Prostate gland (tissue), 2 donors: ENCODE measurements at regions not wholly inside any gene's neighbourhood (a gene's known extent, or its start where the extent isn't known, plus 50 kb on each side); places are given as distances from the start of the nearest gene placed in this dataset.

Source experiments
- DNase-seq: peaks from one replicate; pipeline ENCODE4 v3.0.0-alpha.2; 2019; ENCODE audit warnings: low spot score
- H3K27ac ChIP-seq, 2 donors: fragments of 200-600 bp; sonication (generic); 2 replicates each; pipeline ENCODE4 v1.5.1; 2017 to 2019
- H3K27me3 ChIP-seq: fragments of 200-600 bp; sonication (generic); replicated peaks from 2 replicates; pipeline ENCODE4 v1.5.1; 2019; ENCODE audit not compliant: insufficient read depth
- H3K36me3 ChIP-seq, 2 donors: fragments of 200-600 bp; sonication (generic); 1 replicate in 1 of 2; 2 replicates in 1 of 2; pipeline versions ENCODE4 v1.5.1 to v1.8.1; 2017 to 2019
- H3K4me1 ChIP-seq: fragments of 200-600 bp; sonication (generic); replicated peaks from 2 replicates; pipeline ENCODE4 v1.5.1; 2019
- H3K4me3 ChIP-seq, 2 donors: fragments of 200-600 bp; sonication (generic); 2 replicates each; pipeline ENCODE4 v1.5.1; 2017 to 2019
- H3K9me3 ChIP-seq: fragments of 200-600 bp; sonication (generic); 2 replicates; pipeline ENCODE4 v1.5.1; 2017
- POLR2A ChIP-seq: fragments of 450-650 bp; IDR thresholded peaks from one replicate; pipeline ENCODE4 v1.6.1; 2016; ENCODE audit warnings: antibody characterized with exemption, mild to moderate bottlenecking
- POLR2AphosphoS5 ChIP-seq: sonication (generic); formaldehyde crosslinking; IDR thresholded peaks from one replicate; pipeline ENCODE4 v1.6.1; 2017; ENCODE audit warnings: antibody characterized with exemption
- WGBS: methylation state at CpG from one replicate; pipeline ENCODE4 v1.1.5; 2018; 5-methylcytosine and 5-hydroxymethylcytosine counted together
- intact Hi-C: fragments of 100-400 bp; cut with DNase I; formaldehyde crosslinking; loops from one replicate; pipeline ENCODE4 v1.14.2; 2022
- TF ChIP-seq, protein P1 (sequence below), 4 experiments: fragments of 200-600 bp in 2 of 4; fragments of 450-650 bp in 2 of 4; sonication (generic) in 2 of 4; IDR thresholded peaks; 1 replicate in 3 of 4; 2 replicates in 1 of 4; pipeline ENCODE4 v1.5.1; 2016 to 2019; ENCODE audit warnings: antibody characterized with exemption in 4 of 4, mild to moderate bottlenecking in 2 of 4, moderate library complexity in 2 of 4

GRCh38 chr1:194331758-194332157, 1145.3 kb upstream of the B3GALT2 start:
- Histone ChIP-seq H3K27ac (no peak overlapping the region), H3K4me3 (no peak overlapping the region), H3K9me3 (no peaks in the 10 kb centered on the region), H3K36me3 (no peaks in the 10 kb centered on the region), H3K27me3 (no peaks in the 10 kb centered on the region), H3K4me1 (no peaks in the 10 kb centered on the region)
- WGBS = 90% methylated on average over 2 of the region's 2 CpGs
- no peak for TF ChIP-seq POLR2AphosphoS5
- TF ChIP-seq POLR2A = no peak
- TF ChIP-seq, protein P1, sequence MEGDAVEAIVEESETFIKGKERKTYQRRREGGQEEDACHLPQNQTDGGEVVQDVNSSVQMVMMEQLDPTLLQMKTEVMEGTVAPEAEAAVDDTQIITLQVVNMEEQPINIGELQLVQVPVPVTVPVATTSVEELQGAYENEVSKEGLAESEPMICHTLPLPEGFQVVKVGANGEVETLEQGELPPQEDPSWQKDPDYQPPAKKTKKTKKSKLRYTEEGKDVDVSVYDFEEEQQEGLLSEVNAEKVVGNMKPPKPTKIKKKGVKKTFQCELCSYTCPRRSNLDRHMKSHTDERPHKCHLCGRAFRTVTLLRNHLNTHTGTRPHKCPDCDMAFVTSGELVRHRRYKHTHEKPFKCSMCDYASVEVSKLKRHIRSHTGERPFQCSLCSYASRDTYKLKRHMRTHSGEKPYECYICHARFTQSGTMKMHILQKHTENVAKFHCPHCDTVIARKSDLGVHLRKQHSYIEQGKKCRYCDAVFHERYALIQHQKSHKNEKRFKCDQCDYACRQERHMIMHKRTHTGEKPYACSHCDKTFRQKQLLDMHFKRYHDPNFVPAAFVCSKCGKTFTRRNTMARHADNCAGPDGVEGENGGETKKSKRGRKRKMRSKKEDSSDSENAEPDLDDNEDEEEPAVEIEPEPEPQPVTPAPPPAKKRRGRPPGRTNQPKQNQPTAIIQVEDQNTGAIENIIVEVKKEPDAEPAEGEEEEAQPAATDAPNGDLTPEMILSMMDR (IDR thresholded peaks at IDR 0.05) = no peak
- no peak for DNase-seq
- intact Hi-C loops = no loop called here

DNA sequence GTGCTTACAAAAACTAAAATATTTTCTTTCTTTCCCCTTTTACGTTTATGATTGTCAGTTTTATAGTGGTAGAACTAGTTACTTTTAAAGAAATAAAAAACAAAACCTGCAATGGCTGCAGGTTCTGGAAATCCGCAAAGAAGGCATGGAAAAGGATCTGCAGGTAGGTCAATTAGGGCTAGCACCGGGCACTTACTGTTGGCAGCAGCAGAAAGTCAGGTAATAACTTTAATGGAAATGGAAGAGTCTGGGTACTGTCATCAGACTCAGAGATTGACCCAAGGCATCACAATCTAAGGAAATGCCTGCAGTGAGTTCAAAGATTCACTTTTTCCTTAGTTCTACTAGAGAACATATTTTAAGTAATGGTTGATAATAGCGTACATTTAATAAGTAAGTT, 1136.3 kb upstream of the B3GALT2 start:
- intact Hi-C loops = no loop called here
- no peak for DNase-seq
- WGBS = 70% methylated on average over 4 of the region's 4 CpGs

GRCh38 chr1:194318790-194319280, 1132.4 kb upstream of the B3GALT2 start:
- intact Hi-C loops = no loop called here
- no peak for DNase-seq
- no peaks in the 10 kb centered on the region for H3K36me3 ChIP-seq
- H3K4me1 ChIP-seq = no peaks in the 10 kb centered on the region
- 10% methylated on average over 1 of the region's 1 CpG for WGBS
- TF ChIP-seq POLR2AphosphoS5 (no peak), POLR2A (no peak)
- TF ChIP-seq, protein P1 (IDR thresholded peaks at IDR 0.05) = no peak
- H3K27ac ChIP-seq = no peak overlapping the region
- no peaks in the 10 kb centered on the region for H3K9me3 ChIP-seq
- no peak overlapping the region for H3K4me3 ChIP-seq
- H3K27me3 ChIP-seq = no peaks in the 10 kb centered on the region

More for the DNA sequence above, 1136.3 kb upstream of the B3GALT2 start:
- Histone ChIP-seq H3K9me3 (no peaks in the 10 kb centered on the region), H3K27ac (no peak overlapping the region), H3K4me3 (no peak overlapping the region), H3K27me3 (no peaks in the 10 kb centered on the region), H3K36me3 (no peaks in the 10 kb centered on the region), H3K4me1 (no peaks in the 10 kb centered on the region)
- TF ChIP-seq POLR2AphosphoS5 = no peak
- TF ChIP-seq, protein P1 (IDR thresholded peaks at IDR 0.05) = no peak
- no peak for TF ChIP-seq POLR2A

GRCh38 chr1:194309697-194310096, 1123.3 kb upstream of the B3GALT2 start:
- WGBS = 83% methylated on average over 2 of the region's 2 CpGs
- Histone ChIP-seq H3K27me3 (no peaks in the 10 kb centered on the region), H3K4me1 (no peaks in the 10 kb centered on the region), H3K27ac (no peak overlapping the region), H3K9me3 (no peaks in the 10 kb centered on the region), H3K36me3 (no peaks in the 10 kb centered on the region), H3K4me3 (no peak overlapping the region)
- no peak for DNase-seq
- intact Hi-C loops = no loop called here
- TF ChIP-seq POLR2AphosphoS5 = no peak
- no peak for TF ChIP-seq POLR2A
- TF ChIP-seq, protein P1 (IDR thresholded peaks at IDR 0.05) = no peak

GRCh38 chr1:194309269-194309668, 1122.9 kb upstream of the B3GALT2 start:
- DNase-seq = no peak
- TF ChIP-seq POLR2A (no peak), POLR2AphosphoS5 (no peak)
- TF ChIP-seq, protein P1 (IDR thresholded peaks at IDR 0.05) = no peak
- H3K9me3 ChIP-seq = no peaks in the 10 kb centered on the region
- no peaks in the 10 kb centered on the region for H3K27me3 ChIP-seq
- H3K27ac ChIP-seq = no peak overlapping the region
- 36% methylated on average over 3 of the region's 3 CpGs for WGBS
- intact Hi-C loops = no loop called here
- H3K4me3 ChIP-seq = no peak overlapping the region
- H3K4me1 ChIP-seq = no peaks in the 10 kb centered on the region
- no peaks in the 10 kb centered on the region for H3K36me3 ChIP-seq
